Forelimb muscle (tissue), 1 donor: ENCODE measurements at regions not wholly inside any gene's neighbourhood (a gene's known extent, or its start where the extent isn't known, plus 50 kb on each side); places are given as distances from the start of the nearest gene placed in this dataset.
"Not testable (repeated sequence)": the region's sequence is repeated elsewhere in the genome, so short reads cannot be mapped to it uniquely, and the experiment has no call there.

Experiments
- DNase-seq: peaks from one replicate; pipeline ENCODE4 v3.0.0-alpha.2; 2013; ENCODE audit warnings: low read depth

- no peak for DNase-seq
These were observed 286.9 kb upstream of the VSTM2A start for GRCh38 chr7:54255242-54255641.

- DNase-seq: no peak
These were observed 283.0 kb upstream of the VSTM2A start for GRCh38 chr7:54259185-54259584.

DNA sequence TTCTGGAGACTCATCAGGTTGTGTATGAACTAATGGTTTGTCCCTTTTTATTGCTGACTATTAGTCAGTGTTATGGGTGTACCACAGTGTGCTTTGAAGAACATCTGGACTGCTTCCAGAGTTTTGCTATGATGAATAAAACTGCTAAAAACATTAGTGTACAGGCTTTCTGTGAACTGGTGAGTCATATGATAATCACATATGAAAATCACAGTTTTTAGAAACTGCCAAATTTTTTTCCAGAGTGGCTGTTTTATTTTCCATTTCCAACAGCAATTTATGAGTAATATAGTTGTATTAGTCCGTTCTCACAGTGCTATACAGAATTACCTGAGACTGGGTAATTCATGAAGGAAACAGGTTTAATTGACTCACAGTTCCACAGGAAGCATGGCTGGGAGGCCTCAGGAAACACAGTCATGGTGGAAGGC is 281.2 kb upstream of the VSTM2A start:
- DNase-seq: no peak

DNA sequence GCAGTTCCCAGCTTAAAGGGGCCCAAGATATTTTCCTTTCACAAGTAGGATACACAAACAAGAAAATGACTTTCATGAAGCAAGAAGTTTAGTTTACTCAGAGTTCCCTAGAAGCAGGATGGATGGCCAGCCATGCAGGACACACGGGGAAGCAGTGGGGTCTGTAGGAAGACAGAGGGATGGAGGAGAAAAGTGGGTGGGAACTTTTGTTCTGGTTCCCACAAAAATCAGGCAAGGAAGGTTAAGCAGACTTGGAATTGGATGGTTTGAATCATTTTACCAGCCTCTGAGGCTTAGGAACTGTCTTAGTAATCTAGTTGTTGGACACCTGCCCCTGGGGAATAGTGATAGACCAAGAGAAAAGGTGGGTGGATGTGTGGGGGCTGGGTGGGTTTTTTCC is 263.3 kb upstream of the VSTM2A start:
- DNase-seq: no peak

DNA sequence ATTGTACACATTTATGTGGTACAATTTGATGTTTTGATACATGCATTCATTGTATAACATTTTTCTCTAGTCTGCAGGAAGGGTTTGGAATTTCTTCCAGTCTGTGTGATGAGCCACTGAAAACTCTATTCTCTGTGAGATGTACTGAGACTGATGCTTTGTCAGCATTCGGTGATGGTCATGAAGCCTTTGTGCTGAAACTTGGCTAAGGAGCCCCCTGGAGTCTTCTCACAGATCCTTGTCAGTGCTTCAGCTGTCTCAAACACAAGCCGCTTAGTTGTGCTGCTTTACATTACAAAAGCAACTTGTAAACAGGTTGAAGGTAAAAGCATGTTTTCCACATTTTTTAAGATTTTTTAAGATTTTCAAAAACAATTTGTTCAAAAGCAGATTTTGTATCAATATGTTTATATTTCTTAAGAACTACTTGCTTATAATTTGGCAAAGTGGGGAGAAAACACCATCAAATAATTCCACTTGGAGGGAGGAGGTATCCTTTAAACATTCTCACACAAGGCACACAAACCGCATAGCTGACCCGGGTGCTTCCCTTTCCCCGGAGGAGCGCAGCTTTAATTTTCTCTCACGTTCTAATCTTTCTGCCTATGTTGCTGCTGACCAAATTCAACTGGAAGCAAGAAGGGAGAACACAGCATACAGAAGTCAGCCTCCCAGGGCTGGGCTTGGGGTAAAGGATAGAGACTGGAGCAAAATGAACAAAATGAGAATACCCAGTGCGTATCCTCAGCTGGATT is 249.8 kb upstream of the VSTM2A start:
- DNase-seq: no peak

- no peak for DNase-seq
These were observed 242.7 kb upstream of the VSTM2A start for GRCh38 chr7:54299426-54299825.

GRCh38 chr7:54315955-54316354 is 226.2 kb upstream of the VSTM2A start:
- DNase-seq: not testable (repeated sequence)

DNA sequence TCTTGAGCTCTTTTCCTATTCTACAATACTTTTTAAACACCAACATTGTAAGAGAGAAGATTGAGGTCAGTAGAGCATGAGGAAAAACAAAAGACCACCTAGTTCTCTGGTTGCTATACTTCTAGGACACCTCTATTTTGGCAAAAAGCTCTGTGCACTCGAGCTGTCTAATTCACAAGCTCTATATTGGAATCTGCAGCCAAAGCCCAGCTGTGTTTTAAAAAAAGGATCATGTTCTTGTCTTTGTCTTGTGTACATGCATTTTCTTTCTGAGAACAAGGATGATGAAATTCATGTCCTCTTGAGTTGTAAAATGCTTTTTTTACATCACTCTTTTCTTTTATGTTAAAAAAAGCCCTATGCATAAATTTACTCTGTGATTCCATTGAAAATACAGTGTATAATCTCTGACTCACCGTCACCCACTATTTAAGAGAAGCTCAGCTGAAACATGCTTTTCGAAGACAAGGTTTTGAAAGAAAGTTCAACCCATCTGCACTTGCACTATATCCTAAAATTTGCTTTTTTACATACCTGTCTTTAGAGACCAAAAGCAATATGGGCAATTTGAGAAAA is 215.5 kb upstream of the VSTM2A start:
- no peak for DNase-seq

- no peak for DNase-seq
These were observed 211.9 kb upstream of the VSTM2A start for GRCh38 chr7:54330216-54330800.

- DNase-seq: no peak
These were observed 210.9 kb upstream of the VSTM2A start for GRCh38 chr7:54331311-54331710.

GRCh38 chr7:54332301-54332700 is 209.9 kb upstream of the VSTM2A start:
- no peak for DNase-seq

DNA sequence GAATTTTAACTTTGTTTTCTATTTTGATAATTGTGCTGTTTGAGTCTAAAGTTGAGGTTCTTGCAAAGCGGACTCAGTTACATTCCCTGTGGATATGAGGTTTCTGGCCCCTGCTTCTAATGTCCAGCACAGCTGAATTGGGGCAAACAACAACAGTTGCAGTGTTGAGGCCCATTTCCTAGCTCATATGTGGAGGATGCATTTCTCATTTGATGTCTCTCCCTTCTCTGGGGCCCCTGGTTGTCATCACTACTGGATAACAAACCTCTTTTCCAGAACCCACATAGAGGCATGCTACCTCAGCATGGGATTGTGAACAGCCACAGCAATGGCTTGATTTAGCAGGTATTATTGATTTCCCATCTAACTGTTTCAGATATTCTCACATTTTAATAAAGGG is 208.2 kb upstream of the VSTM2A start:
- no peak for DNase-seq

DNA sequence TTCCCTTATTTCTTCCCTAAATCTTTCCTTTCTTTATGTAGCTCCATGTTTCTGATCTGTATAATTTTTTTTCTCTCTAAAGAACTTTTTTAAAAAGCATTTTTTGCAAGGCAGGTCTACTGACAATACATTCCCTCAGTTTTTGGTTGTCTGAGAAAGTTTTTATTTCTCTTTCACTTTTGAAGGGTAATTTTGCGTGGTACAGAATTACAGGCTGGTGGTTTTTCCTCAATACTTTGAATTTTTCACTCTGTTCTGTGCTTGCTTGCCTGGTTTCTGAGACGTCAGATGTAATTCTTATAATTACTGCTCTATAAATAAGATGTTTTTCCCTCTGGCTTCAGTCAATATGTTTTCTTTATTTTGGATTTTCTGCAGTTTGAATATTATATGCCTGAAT is 205.4 kb upstream of the VSTM2A start:
- no peak for DNase-seq

- DNase-seq: no peak
These were observed 204.7 kb upstream of the VSTM2A start for GRCh38 chr7:54337466-54337865.

DNA sequence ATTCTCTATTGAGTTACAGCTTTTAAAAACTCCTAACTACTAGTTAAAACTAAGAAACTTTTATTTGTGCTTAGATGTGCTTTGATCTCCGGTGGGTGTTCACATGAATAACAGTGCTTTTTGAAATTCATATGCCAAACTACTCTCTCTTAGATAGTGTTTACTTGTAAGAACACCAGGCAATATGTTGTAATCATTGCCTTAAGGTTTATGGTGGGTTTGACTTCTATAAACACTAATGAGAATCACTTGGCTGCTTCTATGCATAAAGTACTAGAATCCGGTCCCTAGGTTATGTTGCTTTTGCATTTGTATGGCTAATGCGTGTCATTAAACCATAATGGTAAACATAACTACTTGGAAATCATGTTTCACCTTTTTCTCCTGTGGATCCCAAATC is 203.9 kb upstream of the VSTM2A start:
- DNase-seq: no peak

DNA sequence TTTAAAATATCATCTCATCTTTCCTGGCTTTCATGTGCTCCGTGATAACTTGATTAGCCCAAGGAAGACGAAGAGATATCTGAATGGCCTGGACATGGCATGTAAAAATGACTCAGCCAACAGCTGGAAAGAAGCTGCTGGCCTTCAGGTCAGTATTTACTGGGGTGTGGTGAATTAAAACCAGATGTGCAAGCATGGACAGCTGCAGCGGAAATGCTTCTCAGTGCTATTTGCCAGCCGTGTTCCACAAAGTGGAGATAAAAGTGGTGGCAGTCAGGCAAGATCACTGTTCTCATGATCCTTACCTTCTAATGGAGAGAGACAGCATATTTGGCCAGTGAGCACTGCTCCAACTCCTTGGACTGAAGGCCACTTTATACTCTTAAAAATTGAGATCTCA is 203.1 kb upstream of the VSTM2A start:
- DNase-seq: peak; percentile 29

- DNase-seq: no peak
These were observed 199.7 kb upstream of the VSTM2A start for GRCh38 chr7:54342458-54342857.

DNA sequence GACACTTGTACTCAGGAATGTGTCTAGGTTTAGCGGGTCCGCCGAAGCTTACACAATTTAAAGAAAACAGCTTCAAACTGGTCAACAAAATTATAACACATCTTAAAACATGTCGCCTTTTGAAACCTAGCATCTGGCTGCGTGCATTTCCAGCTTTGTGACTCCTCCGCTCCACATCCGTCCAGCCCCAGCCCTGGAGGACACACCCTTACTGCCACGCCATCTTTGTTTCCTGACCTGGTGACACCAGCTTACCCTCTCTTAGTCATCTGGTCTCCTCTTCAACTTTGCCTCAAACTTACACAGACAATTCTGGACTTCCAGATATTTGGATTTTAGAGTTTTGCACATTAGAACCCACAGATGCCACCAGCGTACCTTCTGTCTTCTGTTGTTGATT is 198.7 kb upstream of the VSTM2A start:
- no peak for DNase-seq

DNA sequence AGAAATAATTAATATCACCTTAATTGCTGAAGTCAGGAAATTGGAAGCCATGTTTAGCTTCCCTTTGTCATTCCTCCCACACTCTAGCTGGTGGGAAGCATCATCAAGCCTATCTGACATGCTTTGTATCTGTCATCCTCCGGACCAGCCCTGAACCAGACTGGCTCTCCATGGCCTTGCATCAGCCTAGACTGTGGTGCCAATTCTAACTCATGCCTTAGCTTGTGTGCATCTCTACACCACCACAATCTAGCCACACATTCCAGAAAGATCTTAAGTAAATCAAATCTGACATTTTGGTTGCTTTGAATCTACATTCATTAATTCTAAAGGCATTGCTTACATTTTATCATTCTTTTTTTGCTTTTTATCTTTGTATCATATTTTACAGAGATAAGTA is 196.4 kb upstream of the VSTM2A start:
- DNase-seq: no peak

DNA sequence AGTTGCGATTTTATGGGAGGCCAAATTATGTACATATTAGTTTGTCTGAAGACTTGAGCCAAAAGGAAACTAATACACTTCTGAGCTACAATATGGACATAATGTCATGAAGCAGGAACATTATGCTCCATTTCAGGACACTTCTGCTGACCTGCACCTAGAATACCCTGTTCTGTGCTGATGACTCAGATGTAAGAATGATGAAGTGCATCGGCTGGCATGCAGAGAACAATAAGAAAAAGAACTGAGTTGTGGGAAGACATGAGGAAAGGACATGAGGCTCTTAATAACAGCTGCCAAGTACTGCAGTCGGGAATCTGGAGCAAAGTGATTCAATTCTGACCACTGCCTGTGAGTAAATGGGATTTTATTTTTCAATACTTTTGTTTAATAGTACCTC is 192.9 kb upstream of the VSTM2A start:
- DNase-seq: no peak

GRCh38 chr7:54354436-54354835 is 187.7 kb upstream of the VSTM2A start:
- no peak for DNase-seq

GRCh38 chr7:54355842-54356241 is 186.3 kb upstream of the VSTM2A start:
- DNase-seq: no peak

- no peak for DNase-seq
These were observed 181.9 kb upstream of the VSTM2A start for GRCh38 chr7:54360075-54360840.
